GM21381 (cell line): ENCODE measurements at regions not wholly inside any gene's neighbourhood (a gene's known extent, or its start where the extent isn't known, plus 50 kb on each side); places are given as distances from the start of the nearest gene placed in this dataset.

ENCODE experiments used
- ATAC-seq: cut with Tn5 transposase; IDR thresholded peaks from one replicate; pipeline ENCODE4 v1.9.1; 2021; ENCODE audit warnings: mild to moderate bottlenecking, moderate library complexity; ENCODE audit not compliant: unreplicated experiment

DNA sequence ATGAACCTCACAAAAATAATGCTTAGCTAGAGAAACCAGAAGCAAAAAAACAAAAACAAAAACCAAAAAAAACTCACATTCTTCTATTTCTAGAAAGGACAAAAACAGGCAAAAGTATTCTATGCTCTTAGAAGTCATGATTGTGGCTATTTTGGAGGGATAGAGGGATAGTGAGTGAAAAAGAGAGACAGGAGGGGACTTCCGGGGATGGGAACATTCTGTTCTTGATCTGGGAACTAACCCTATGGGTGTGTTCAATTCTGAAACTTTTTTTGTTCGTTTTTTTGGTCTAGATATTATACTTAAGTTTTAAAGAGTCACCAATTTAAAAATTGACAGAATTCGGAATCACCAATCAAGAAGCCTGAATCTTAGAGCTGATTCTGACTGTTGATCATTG lies 120.0 kb upstream of the TPM1 start:
- no peak for ATAC-seq

DNA sequence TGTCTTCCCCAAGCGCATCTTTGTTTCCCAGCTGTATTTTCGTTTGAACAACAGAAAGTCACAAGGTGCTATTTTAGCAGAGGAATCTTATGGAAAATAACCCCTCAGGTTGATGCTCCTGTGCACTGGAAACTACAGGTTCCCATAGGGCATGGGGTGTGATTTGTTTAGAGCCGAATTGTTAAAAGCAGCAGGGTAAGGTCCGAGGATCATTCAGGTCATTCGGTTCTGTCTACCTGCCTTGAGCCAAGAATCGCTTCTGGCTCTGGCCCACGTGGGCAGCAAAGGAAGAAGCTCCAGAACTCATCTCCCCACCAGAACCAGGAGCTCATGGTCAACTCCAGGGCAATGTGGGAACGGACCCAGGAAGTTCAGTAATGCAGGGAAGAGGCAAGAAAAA lies 116.7 kb upstream of the TPM1 start:
- ATAC-seq, result no peak

DNA sequence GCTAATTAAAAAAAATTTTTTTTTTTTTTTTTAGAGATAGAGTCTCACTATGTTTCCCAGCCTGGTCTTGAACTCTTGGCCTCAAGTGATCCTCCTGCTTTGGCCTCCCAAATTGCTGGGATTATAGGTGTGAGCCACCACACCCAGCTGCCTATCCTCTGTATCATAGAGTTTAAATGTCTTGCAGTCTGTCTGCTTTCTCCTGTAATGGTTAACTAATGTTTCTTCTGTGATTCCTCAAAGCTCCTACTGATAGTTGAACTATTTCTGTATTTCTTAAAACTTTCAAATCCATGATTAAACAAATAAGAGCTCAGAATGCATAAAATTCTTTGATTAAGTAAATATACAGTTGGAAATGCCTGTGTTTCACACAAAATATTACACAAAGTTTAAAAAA lies 115.4 kb upstream of the TPM1 start:
- no peak for ATAC-seq

DNA sequence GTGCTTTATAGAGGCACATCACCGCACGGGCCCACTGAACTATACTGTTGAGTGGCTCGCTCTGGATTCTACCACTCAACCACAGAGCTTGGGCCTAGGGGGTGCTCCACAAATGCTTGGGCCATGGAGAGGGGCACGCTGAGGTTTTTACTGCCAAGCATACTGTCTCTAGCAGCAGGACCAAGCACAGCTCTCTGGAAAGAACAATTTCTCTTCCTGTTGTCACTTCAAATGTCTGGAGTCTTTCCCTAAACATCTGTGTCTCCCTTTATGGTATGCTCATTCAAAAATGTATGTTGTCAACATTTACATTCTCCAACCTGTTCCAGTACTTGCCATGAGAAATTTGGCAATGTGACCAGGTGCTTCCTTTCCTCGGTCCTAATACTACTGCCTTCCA lies 114.7 kb upstream of the TPM1 start:
- ATAC-seq, result no peak

DNA sequence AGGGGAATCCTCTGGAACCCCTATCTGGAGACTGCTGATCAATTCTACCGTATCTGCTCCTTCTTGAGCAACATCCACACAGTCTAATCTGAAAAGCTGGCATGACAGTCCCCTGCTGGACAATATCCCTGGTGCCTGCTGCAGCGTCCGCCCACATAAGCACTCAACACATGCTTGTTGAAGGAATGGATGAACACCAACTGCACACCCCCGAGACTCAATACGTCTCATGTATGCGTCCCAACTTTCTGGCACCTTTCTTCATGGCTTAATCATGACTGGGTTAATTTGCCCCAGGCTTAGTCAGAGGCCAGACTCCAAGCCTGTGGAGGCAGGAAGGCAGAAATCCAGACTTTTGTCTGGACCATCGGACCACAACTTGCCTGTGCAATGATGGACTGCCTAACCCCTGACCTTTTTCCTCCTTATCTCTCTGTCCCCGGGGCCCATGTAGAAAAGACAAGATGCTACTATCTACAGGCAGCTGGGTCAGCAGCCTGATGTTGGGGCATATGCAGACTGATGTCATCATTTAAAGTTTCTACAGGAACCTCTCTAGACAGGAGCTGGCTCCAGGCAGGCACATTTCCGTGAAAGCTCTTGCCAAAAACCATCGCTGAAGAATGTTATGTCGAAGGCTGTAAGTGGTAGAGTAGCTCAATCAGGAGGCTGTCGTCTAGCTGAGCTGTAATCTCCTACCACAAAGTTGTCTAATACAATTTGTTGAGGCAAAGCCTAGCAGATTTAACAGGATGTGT lies 114.1 kb upstream of the TPM1 start:
- no peak for ATAC-seq

DNA sequence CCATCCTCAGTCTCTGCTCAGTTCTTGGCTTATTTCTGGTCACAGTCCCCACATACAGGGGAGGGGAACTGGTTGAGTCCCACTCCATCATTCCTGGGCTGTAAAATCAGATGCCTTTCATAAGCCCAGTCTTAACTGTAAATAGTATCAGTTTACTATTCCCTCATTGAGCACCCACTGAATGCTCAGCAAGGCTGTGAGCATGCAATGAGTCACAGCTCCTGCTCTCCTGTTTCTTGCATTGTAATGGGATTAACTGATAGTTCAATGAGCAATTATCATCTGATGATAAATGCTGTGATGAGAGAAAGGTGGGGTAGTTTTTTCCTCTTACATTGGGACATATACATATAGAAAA lies 113.6 kb upstream of the TPM1 start:
- no peak for ATAC-seq

DNA sequence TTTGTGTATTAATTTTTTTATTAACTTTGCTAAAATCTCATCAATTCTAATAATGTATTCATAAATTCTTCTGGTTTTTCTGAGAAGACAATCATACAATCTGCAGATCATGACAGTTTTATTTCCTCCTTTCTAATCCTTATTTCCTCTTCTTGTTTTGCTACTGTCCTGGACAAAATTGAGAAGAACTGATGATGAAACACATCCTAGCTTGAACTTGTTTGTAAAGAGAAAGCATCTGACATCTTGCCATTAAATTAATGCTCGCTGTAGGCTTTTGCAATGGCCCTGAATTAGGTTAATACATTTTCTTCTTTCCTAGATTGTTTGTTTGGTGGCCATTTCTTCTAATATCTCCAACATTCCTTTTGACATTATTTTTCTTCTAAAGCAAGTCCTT lies 110.9 kb upstream of the TPM1 start:
- ATAC-seq, result no peak

DNA sequence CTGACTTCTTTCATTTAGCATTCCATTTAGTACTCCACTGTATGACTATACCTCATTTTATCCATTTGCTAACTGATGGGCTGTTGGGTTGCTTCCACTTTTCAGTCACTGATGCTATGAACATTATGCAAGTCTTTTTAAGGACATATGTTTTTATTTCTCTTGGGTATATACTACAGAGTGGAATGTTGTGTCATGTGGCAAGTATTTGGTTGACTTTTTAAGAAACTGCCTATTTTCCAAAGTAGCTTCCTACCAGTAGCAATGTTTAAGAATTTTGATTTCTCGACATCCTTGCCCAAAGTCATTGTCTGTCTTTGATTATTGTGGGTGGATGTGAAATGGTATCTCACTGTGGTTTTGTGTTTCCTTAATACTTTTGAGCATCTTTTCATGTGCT lies 110.1 kb upstream of the TPM1 start:
- no peak for ATAC-seq

DNA sequence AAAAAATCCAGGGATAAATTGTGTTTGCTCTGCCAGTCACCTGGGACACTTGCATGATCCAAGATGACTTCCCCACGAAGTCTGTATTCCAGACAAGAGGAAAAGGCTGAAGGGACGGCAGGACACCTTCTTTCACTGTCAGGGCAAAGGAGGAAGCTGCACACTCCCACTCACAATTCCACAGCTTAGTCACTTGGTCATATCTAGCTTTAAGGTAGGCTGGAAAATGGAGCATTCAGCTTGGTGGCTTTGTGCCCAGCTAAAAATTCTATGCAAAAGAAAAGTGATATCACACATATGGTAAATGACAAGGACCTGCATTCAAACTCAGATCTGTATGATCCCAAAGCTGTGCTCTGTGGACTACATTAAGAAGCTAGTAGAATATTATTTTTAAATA lies 109.2 kb upstream of the TPM1 start:
- no peak for ATAC-seq

DNA sequence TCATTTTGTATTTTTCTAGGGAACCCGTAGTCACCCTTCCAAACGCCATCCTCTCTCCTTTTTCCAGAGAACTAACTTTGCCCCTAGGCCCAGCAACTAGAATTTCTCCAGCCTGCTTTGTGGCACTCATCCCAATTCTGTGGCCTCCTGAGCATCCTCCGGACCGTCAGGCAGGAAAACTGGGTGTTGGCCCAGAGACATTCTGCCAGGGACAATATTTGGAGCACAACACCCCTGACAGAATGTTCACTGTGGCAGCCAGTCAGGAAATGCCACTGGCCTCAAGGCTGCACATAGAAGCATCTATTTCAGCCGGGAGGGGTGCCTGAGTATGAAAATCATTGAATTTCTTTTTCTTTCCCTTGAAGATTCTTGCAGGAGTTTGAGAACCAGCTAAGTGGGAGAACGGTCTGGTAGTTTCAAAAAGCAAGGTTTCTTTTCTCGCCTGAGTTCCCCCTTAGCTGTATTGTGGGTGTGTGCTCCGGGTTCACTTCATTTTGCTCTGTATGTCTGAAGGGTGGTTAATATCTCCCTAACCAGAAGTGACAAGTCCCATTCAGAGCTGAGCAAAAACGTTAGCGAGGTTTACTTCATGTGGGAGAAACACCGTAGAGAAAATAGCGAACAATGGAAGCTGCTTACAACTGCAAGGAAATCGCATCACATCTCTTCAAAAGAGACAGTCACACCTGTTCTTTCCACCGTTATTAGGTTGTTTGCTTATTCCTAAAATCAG lies 108.1 kb upstream of the TPM1 start:
- no peak for ATAC-seq

DNA sequence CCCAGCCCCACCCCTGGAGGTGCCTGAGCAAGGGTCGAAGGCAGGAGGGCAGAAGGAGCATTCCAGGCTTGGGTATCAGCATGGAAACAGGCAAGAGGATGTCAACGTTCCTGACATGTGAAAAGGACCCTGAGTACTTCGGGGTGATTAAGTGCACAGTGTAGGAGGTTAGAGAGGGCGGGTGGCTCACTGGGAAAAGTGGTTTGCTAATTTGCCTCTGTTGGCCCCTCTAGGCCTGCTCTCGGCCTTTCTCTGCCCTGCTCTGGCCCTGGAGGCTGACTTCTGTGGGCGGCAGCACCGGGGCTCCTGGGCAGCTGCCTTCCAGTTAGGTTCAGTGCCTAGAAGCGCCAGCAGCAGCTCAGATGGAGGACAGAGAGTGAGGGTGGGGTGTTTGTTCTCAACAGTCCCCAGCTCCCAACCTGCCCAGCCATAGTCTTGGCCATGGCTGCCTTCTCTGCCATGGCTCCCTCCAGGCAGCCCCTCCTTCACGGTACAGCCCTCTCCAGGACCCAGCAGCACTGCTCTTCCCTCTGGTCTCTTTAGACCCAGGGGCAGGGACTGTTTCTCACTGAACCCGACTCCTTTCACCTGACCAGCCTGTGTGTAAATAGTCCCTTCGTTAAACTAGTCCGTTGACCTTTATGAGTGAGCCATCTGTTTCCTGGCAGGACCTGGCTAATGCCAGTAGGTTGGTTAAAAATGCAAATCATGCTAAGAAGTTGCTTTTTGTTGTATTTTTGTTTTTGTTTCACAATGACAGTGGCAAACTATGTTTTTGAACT lies 107.1 kb upstream of the TPM1 start:
- ATAC-seq, result no peak

DNA sequence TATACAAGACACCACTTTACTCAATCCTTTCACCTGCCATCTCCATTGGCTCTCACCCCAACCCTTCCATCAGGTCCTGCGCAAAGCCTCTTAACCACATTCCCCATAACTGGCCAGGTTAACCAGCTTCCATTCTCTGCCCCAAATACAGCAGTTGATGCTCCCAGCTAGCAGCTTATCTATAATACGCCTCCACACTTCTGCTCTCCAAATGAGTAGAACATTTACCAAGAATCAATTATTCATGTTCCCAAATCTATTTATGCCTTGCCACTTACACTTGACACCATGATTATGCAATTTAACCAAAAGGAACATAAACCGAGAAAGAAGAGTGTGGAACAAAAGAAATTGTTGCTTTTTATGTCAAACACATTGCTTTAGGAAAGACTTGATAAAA lies 103.7 kb upstream of the TPM1 start:
- no peak for ATAC-seq

DNA sequence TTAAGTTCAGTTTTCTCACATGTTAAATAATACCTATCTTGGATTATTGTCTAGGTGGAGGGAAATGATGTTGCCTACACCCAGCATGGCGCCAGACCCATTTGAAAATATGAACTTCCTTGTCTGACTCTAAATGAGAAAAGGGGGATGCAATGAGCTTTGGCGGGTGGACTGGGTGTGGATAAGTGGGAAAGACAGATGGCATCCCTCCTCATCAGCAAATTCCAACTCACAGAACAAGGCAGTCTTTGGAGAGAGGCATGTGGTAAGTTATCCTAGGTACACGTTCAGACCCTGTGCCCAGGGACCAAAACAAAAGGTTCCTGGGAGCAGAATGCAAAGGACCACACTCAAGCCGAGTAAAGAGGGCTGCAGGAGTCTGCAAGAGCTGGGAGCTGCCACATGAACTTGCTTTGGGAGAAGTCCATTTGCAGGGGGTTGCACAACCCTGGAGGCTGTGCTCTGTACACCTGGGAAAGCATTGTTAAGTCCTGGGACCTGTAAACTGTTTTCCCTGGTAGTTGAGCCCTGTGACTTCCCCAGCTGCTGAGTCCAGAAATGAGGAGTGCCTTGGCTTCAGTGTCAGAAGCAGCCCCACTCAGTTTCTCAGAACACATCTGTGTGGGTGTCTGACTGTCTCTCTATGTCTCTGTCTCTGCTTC lies 102.3 kb upstream of the TPM1 start:
- ATAC-seq, result no peak

DNA sequence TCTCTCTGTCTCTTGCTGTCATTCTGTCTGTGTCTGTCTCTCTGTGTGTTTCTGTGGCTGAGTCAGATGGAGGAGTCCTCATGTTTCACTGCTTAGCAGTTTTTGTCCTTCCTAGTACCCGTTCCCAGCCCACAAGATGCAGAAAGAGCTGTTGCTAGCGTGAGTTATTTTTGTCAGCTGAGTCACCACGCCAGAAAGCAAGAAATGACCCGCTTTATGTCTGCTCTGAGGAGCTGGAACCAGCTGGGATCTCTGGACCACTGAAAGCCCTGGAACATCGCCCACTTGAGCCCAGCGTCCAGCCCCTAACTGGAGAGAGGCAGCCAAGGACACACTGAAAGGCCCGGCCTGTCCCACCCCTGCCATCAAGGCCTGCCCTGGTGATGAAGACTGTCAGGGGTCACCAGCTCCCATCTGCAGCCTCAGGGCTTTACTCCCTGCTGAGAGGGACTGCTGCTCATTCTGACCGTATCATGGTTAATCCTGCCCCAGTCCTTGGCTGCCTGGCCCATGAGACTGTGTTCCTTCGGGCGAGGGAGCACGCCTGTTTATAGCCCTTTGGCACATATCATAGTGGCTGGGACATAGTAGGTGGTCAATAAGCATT lies 101.7 kb upstream of the TPM1 start:
- ATAC-seq, result no peak

DNA sequence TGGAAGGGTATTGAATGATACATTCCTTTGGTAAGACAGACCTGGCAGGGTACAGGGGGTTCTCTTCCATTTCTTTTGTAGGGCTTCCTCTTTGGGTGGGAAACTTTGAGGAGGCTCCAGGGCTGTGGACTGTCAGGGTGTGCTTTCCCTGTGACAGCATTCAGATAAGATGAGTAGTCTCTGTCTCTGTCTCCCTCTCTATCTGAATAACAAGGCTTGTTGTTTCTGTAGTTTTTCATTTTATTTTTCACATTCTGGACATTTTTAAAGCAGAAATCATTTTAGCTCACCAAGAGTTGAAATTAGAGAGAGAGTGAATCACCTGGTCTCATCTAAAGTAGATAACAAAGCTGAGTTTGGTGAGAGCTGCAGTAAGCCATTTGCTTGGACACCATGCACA lies 100.8 kb upstream of the TPM1 start:
- no peak for ATAC-seq

DNA sequence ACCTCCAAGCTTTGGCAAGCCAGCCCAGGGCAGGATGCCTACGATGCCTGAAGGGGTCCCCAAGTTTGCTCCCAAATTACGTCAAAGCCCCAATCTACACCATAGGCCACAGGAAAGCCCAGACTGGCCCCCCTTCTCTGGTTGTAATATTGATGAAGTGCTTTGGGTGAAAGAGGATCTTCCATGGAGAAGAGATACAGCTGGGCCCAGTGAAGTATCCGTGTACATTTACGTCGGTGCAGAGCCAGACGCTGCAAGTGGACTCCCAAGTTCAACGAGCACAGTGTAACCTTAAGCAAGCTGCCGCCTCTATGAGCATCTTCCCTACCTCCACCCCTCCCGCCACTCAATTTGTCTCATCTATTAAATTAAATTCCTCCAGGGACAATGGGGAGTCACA lies 100.1 kb upstream of the TPM1 start:
- ATAC-seq, result no peak

DNA sequence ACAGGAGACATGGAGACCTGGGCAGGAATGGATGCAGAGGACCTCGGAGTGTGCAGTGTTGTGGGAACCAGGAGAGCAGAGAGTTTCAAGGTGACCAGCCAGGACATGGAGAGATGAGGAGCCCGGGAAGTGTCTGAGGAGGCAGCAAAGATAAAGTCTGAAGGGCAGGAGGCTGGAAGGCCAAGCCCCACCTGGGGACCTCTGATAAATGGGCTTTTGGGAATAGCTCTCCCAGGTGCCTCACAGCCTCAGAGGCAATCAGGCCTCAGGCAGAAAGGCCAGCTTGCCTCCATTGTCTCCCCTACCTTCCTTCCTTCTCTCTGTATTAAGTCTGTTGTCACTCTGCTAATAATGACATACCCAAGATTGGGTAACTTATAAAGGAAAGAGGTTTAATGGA lies 97.5 kb upstream of the TPM1 start:
- ATAC-seq, result no peak

DNA sequence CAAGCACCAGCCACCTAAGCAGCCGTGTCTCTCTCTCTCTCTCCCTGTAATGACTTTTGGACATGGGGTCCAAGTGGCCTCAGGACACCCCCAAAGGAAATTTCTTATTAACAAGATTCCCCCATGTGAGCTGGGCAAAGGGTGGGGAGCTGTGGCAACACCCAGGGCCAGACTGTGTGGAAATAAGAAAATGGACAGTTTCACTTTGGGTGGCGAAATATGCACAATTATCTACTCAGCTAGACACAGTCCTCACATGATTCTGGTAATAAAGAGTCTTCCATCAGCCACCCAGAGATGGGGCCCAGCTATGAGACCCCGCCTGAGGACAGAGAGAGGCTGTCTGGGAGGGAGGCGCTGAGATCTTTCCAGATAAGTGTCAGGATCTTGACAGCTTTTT lies 96.8 kb upstream of the TPM1 start:
- ATAC-seq, result no peak

DNA sequence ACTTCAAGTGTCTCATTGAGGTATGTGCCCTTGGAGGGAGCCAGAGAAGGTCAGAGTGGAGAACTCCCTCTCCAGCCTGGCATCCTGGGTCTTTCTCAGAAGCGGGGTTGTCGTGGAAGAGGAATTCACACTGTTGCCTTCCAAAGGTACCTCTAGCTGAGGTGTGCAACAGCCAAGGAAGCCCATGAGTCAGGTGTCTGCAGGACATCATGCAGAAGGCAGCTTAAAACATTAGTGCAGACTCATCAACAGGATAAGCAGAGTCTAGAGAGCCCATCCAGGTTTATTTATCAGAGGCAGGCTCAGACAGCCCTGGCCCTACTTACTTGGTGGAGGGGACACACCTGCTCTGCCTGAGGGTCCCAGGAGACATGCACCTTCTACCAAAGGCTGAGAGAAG lies 95.6 kb upstream of the TPM1 start:
- ATAC-seq, result no peak

DNA sequence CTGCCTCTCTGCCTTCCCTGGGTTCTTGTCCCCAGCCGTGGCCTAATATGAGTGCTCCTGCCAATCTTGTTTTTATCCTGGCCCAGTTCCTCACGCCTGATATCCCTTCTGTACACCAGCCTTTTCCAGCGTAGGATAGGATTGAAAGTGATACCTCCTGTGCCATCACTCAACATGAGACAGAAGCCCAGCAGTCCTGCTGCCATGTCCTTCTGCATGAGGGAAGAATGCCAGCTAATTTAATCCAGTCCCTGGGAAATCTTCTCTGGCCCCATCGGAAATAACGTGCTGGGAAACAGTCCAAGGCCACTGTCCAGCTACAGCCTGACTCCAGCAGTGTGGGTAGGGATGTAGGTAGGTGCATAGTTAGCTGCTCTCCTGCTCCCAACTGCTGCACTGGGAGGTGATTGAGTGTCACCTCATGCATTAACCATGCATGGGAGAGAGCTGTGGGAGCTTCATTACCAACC lies 92.0 kb upstream of the TPM1 start:
- ATAC-seq, result no peak

DNA sequence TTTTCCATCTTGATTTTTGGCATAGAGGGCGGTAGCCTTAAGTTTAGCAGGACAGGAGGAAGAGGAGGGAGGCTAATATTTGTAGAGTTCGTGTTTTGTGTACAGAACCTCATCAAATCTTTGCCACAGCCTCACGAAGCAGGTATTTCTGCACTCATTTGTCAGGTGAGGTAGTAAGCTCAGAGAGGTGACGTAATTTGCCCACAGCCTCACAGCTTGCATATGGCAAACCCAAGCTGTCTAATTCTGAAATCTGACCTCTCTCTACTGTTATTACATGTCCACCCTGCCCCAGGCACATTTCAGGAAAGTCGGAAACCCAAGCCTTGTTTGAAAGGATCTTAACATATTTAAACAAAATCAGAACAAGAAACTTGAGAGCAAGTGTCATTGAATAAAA lies 91.1 kb upstream of the TPM1 start:
- no peak for ATAC-seq
